ENCODE measurements at regions not wholly inside any gene's neighbourhood (a gene's known extent, or its start where the extent isn't known, plus 50 kb on each side); places are given as distances from the start of the nearest gene placed in this dataset.

DNA sequence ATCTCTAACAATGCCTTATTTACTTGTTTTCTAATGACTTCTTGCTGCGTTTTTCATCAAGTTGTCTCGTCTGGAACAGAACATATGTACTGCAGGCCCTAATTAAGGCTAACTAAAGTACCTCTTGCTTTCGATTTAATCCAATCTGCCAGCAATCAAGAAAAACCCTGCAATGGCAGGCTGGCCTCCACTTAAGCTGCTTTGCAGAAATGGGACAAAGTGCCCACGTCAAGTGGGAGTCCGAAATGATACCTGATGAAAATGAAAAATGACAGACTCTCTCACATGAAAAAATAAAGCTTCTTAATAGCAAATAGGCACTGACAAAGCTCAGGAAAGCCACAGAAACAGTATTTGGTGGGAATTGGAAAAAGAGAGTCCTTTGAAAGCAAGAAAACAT lies 1454.7 kb downstream of the FAM181B start:
- Histone ChIP-seq H2AFZ (ENCODE audit: low read length) (no peak overlapping the region), H3K9me3 (ENCODE audit: low read length) (no peaks in the 10 kb centered on the region), H3K4me2 (ENCODE audit: low read depth, low read length) (no peak overlapping the region), H3K4me1 (ENCODE audit: insufficient read depth, low read length) (no peaks in the 10 kb centered on the region), H3K36me3 (replicated peaks in 1 of 2; ENCODE audit: control insufficient read depth in 1 of 2, insufficient read depth in 2 of 2, low read length in 2 of 2) (no peaks in the 10 kb centered on the region), H3K27me3 (ENCODE audit: control insufficient read depth in 1 of 2, insufficient read depth in 2 of 2, low read length in 2 of 2) (no peaks in the 10 kb centered on the region), H3K9ac (ENCODE audit: insufficient read depth, low read depth, low read length) (no peak overlapping the region), H3K4me3 (replicated peaks in 1 of 3; ENCODE audit: insufficient read depth in 1 of 3, low read depth in 2 of 3, low read length in 3 of 3) (no peak overlapping the region), H3K79me2 (ENCODE audit: insufficient read depth, low read length) (no peaks in the 10 kb centered on the region), H4K20me1 (ENCODE audit: insufficient read depth, low read length) (no peaks in the 10 kb centered on the region), H3K27ac (ENCODE audit: extremely low read length, insufficient read depth, low read length) (no peak overlapping the region)
- CTCF ChIA-PET (ENCODE audit: low intra/inter-chr PET ratio, low total read pairs) = no interaction called here
- ATAC-seq (no peak), FAIRE-seq (no peak), DNase-seq (ENCODE audit: low spot score) (no peak)
- 3% methylated on average over 5 of the region's 5 CpGs for WGBS (ENCODE audit: low lambda C conversion rate)
- POLR2A ChIA-PET = no interaction called here
- TF ChIP-seq ZNF792 (CRISPR knock-in tag; IDR thresholded peaks at IDR 0.05) (no peak), CAMTA2 (CRISPR knock-in tag; IDR thresholded peaks at IDR 0.05; ENCODE audit: borderline replicate concordance) (no peak), ZNF7 (CRISPR knock-in tag; IDR thresholded peaks at IDR 0.05) (no peak), ZNF501 (CRISPR knock-in tag; IDR thresholded peaks at IDR 0.05) (no peak), KAT8 (CRISPR knock-in tag; IDR thresholded peaks at IDR 0.05) (no peak), ZNF101 (CRISPR knock-in tag; IDR thresholded peaks at IDR 0.05; ENCODE audit: borderline replicate concordance, low read depth) (no peak), SMAD1 (CRISPR knock-in tag; IDR thresholded peaks at IDR 0.05; ENCODE audit: borderline replicate concordance, low read depth) (no peak), BORCS8-MEF2B (CRISPR knock-in tag; IDR thresholded peaks at IDR 0.05) (no peak), ZNF563 (CRISPR knock-in tag; IDR thresholded peaks at IDR 0.05) (no peak)
- TF ChIP-seq, protein P1, sequence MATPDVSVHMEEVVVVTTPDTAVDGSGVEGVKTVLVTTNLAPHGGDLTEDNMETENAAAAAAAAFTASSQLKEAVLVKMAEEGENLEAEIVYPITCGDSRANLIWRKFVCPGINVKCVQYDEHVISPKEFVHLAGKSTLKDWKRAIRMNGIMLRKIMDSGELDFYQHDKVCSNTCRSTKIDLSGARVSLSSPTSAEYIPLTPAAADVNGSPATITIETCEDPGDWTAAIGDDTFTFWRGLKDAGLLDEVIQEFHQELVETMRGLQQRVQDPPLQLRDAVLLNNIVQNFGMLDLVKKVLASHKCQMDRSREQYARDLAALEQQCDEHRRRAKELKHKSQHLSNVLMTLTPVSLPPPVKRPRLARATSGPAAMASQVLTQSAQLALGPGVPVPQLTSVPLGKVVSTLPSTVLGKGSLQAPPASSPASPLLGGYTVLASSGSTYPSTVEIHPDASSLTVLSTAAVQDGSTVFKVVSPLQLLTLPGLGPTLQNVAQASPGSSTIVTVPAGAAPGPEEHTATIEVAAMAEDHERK (CRISPR knock-in tag; IDR thresholded peaks at IDR 0.05; ENCODE audit: low read depth) = no peak
- TF ChIP-seq, protein P2, sequence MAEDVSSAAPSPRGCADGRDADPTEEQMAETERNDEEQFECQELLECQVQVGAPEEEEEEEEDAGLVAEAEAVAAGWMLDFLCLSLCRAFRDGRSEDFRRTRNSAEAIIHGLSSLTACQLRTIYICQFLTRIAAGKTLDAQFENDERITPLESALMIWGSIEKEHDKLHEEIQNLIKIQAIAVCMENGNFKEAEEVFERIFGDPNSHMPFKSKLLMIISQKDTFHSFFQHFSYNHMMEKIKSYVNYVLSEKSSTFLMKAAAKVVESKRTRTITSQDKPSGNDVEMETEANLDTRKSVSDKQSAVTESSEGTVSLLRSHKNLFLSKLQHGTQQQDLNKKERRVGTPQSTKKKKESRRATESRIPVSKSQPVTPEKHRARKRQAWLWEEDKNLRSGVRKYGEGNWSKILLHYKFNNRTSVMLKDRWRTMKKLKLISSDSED (CRISPR knock-in tag; IDR thresholded peaks at IDR 0.05) = no peak
- TF ChIP-seq, protein P3, sequence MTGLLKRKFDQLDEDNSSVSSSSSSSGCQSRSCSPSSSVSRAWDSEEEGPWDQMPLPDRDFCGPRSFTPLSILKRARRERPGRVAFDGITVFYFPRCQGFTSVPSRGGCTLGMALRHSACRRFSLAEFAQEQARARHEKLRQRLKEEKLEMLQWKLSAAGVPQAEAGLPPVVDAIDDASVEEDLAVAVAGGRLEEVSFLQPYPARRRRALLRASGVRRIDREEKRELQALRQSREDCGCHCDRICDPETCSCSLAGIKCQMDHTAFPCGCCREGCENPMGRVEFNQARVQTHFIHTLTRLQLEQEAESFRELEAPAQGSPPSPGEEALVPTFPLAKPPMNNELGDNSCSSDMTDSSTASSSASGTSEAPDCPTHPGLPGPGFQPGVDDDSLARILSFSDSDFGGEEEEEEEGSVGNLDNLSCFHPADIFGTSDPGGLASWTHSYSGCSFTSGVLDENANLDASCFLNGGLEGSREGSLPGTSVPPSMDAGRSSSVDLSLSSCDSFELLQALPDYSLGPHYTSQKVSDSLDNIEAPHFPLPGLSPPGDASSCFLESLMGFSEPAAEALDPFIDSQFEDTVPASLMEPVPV (CRISPR knock-in tag; IDR thresholded peaks at IDR 0.05) = no peak
- intact Hi-C loops (cut with micrococcal nuclease; ENCODE audit: unreplicated experiment) (no loop called here), in situ Hi-C loops (cut with HindIII; ENCODE audit: extremely low pct_ligation_motif_present, low pct_unique_long_range_greater_than_20kb) (no loop called here)
- no TSS peak for BruUV-seq (replicated peaks)
